SK-N-MC (cell line): ENCODE measurements at regions not wholly inside any gene's neighbourhood (a gene's known extent, or its start where the extent isn't known, plus 50 kb on each side); places are given as distances from the start of the nearest gene placed in this dataset.

ENCODE experiments used
- EZH2 ChIP-seq: fragments of 200-600 bp; sonication (generic); IDR thresholded peaks from one replicate; pipeline ENCODE4 v1.6.1; 2017; ENCODE audit warnings: antibody characterized with exemption
- POLR2AphosphoS5 ChIP-seq: IDR thresholded peaks from 2 replicates; pipeline ENCODE4 v1.6.1; 2012; ENCODE audit warnings: mild to moderate bottlenecking, low read depth, low read length, borderline replicate concordance

DNA sequence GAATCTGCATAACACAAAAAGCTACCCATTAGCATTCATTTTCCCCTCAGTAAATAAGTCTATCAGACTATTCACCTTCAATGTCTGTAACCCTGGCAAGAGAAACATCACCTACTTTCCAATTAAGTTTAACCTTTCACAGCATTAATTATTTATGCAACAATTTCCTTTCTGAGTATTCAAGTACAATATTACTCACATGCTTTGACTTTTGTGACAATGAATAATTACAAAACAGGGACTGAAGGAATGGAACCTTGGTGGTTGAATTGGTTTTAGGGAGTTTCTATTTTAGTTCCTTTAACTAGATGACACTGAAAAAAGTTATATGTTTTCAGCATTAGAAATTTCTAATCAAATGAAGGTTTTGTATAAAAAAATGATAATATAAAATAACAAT is 932.3 kb upstream of the EPHA5 start:
- TF ChIP-seq POLR2AphosphoS5 (no peak), EZH2 (no peak)
